H9 (cell line): ENCODE measurements at regions not wholly inside any gene's neighbourhood (a gene's known extent, or its start where the extent isn't known, plus 50 kb on each side); places are given as distances from the start of the nearest gene placed in this dataset.

ENCODE experiments used
- DNase-seq: peaks from one replicate; pipeline ENCODE4 v3.0.0-alpha.2; 2017
- H2AFZ ChIP-seq: one replicate; pipeline ENCODE4 v1.6.1; 2013; ENCODE audit warnings: mild to moderate bottlenecking, low read length, control low read depth, moderate library complexity
- H2AK5ac ChIP-seq: 2 replicates; pipeline ENCODE4 v1.6.1; 2013; ENCODE audit warnings: low read length, control low read depth, mixed read lengths; ENCODE audit not compliant: insufficient read length
- H2BK120ac ChIP-seq: one replicate; pipeline ENCODE4 v1.6.1; 2013; ENCODE audit warnings: low read depth, mild to moderate bottlenecking, low read length, control low read depth, inconsistent platforms; ENCODE audit not compliant: poor library complexity, severe bottlenecking
- H2BK12ac ChIP-seq: 2 replicates; pipeline ENCODE4 v1.6.1; 2013; ENCODE audit warnings: low read length, control low read depth, mixed read lengths, low read depth; ENCODE audit not compliant: insufficient read length
- H2BK15ac ChIP-seq: 2 replicates; pipeline ENCODE4 v1.6.1; 2013; ENCODE audit warnings: low read depth, low read length, control low read depth
- H2BK20ac ChIP-seq: one replicate; pipeline ENCODE4 v1.6.1; 2013; ENCODE audit warnings: low read depth, mild to moderate bottlenecking, low read length, control low read depth, inconsistent platforms; ENCODE audit not compliant: poor library complexity, severe bottlenecking
- H2BK5ac ChIP-seq: 2 replicates; pipeline ENCODE4 v1.6.1; 2013; ENCODE audit warnings: low read length, control low read depth, mixed read lengths; ENCODE audit not compliant: insufficient read length
- H3K14ac ChIP-seq: 2 replicates; pipeline ENCODE4 v1.6.1; 2013; ENCODE audit warnings: low read length, control low read depth; ENCODE audit not compliant: insufficient read depth
- H3K18ac ChIP-seq: 2 replicates; pipeline ENCODE4 v1.6.1; 2013; ENCODE audit warnings: low read depth, mild to moderate bottlenecking, mixed read lengths, low read length, control low read depth; ENCODE audit not compliant: insufficient read length
- H3K23ac ChIP-seq: 2 replicates; pipeline ENCODE4 v1.6.1; 2013; ENCODE audit warnings: low read length, control low read depth, mixed read lengths, low read depth; ENCODE audit not compliant: insufficient read length
- H3K23me2 ChIP-seq: 2 replicates; pipeline ENCODE4 v1.6.1; 2013; ENCODE audit warnings: low read depth, mild to moderate bottlenecking, mixed read lengths, low read length, control low read depth; ENCODE audit not compliant: insufficient read length, poor library complexity, severe bottlenecking
- H3K27ac ChIP-seq: 2 replicates; pipeline ENCODE4 v1.5.1; 2013; ENCODE audit warnings: low read length, control low read depth, mixed read lengths, low read depth; ENCODE audit not compliant: insufficient read length
- H3K27me3 ChIP-seq: 2 replicates; pipeline ENCODE4 v1.6.1; 2013; ENCODE audit warnings: low read length, control low read depth, inconsistent platforms; ENCODE audit not compliant: insufficient read depth
- H3K4ac ChIP-seq: 2 replicates; pipeline ENCODE4 v1.6.1; 2013; ENCODE audit warnings: low read depth, mild to moderate bottlenecking, control low read depth, inconsistent platforms, low read length, moderate library complexity
- H3K4me1 ChIP-seq: 2 replicates; pipeline ENCODE4 v1.6.1; 2013; ENCODE audit warnings: low read length, control low read depth, inconsistent platforms; ENCODE audit not compliant: insufficient read depth
- H3K4me2 ChIP-seq: 2 replicates; pipeline ENCODE4 v1.6.1; 2013; ENCODE audit warnings: low read length, control low read depth, mixed read lengths; ENCODE audit not compliant: insufficient read length, insufficient read depth
- H3K56ac ChIP-seq: 2 replicates; pipeline ENCODE4 v1.6.1; 2013; ENCODE audit warnings: low read depth, mild to moderate bottlenecking, mixed read lengths, low read length, control low read depth; ENCODE audit not compliant: insufficient read length
- H3K79me1 ChIP-seq: 2 replicates; pipeline ENCODE4 v1.6.1; 2013; ENCODE audit warnings: low read depth, mild to moderate bottlenecking, moderate library complexity, low read length, control low read depth, inconsistent platforms; ENCODE audit not compliant: insufficient read depth, poor library complexity, severe bottlenecking
- H3K79me2 ChIP-seq: 2 replicates; pipeline ENCODE4 v1.6.1; 2013; ENCODE audit warnings: low read length, control low read depth, inconsistent platforms; ENCODE audit not compliant: insufficient read depth
- H3K9ac ChIP-seq: 2 replicates; pipeline ENCODE4 v1.6.1; 2013; ENCODE audit warnings: low read length, control low read depth, mixed read lengths; ENCODE audit not compliant: insufficient read length; ENCODE audit errors: extremely low read depth
- H3K9me3 ChIP-seq: one replicate; pipeline ENCODE4 v1.6.1; 2013; ENCODE audit warnings: low read depth, low read length, inconsistent platforms; ENCODE audit not compliant: control insufficient read depth
- H3T11ph ChIP-seq: one replicate; pipeline ENCODE4 v1.6.1; 2013; ENCODE audit warnings: mild to moderate bottlenecking, low read length, control low read depth, inconsistent platforms
- H4K20me1 ChIP-seq: one replicate; pipeline ENCODE4 v1.6.1; 2013; ENCODE audit not compliant: control insufficient read depth, insufficient read length, insufficient read depth
- H4K5ac ChIP-seq: 2 replicates; pipeline ENCODE4 v1.6.1; 2013; ENCODE audit warnings: low read depth, mild to moderate bottlenecking, mixed read lengths, low read length, control low read depth; ENCODE audit not compliant: insufficient read length
- H4K8ac ChIP-seq: replicated peaks from 2 replicates; pipeline ENCODE4 v1.6.1; 2013; ENCODE audit warnings: low read length, control low read depth, mixed read lengths, low read depth; ENCODE audit not compliant: insufficient read length
- H4K91ac ChIP-seq: 2 replicates; pipeline ENCODE4 v1.6.1; 2013; ENCODE audit warnings: low read depth, mild to moderate bottlenecking, moderate library complexity, mixed read lengths, low read length, control low read depth; ENCODE audit not compliant: insufficient read length
- H3K27ac Mint-ChIP-seq, 3 experiments: 2 replicates in 2 of 3; 3 replicates in 1 of 3; pipeline ENCODE4 v1.8.0; 2020 to 2021; ENCODE audit warnings: mixed read lengths in 3 of 3, mild to moderate bottlenecking in 1 of 3, moderate library complexity in 1 of 3
- H3K27me3 Mint-ChIP-seq: 2 replicates; pipeline ENCODE4 v1.8.0; 2021; ENCODE audit warnings: low read depth, mild to moderate bottlenecking, moderate library complexity, mixed read lengths
- H3K36me3 Mint-ChIP-seq, 3 experiments: 2 replicates in 2 of 3; 3 replicates in 1 of 3; pipeline ENCODE4 v1.8.0; 2020 to 2021; ENCODE audit warnings: low read depth in 3 of 3, mixed read lengths in 3 of 3; ENCODE audit not compliant: insufficient read depth in 1 of 3
- H3K4me1 Mint-ChIP-seq, 2 experiments: 2 replicates each; pipeline ENCODE4 v1.8.0; 2020; ENCODE audit warnings: mixed read lengths in 2 of 2
- H3K4me3 Mint-ChIP-seq, 2 experiments: 2 replicates in 1 of 2; 3 replicates in 1 of 2; pipeline ENCODE4 v1.8.0; 2020 to 2021; ENCODE audit warnings: mild to moderate bottlenecking in 2 of 2, mixed read lengths in 2 of 2, moderate library complexity in 1 of 2
- H3K9me3 Mint-ChIP-seq, 2 experiments: 2 replicates in 1 of 2; 3 replicates in 1 of 2; pipeline ENCODE4 v1.8.0; 2020; ENCODE audit warnings: mild to moderate bottlenecking in 2 of 2, mixed read lengths in 2 of 2, moderate library complexity in 1 of 2
- WGBS: extraction: QIAGEN DNeasy Blood & Tissue Kit; methylation state at CpG from one replicate; pipeline ENCODE4 v1.1.7; 2013; ENCODE audit warnings: missing lambda C conversion rate, low lambda C conversion rate, mixed read lengths; ENCODE audit not compliant: insufficient read length; ENCODE audit errors: extremely low coverage; 5-methylcytosine and 5-hydroxymethylcytosine counted together
- TF ChIP-seq, protein P1 (sequence below): fragments of 200-600 bp; sonication (generic); conservative IDR thresholded peaks from 3 replicates; pipeline ENCODE4 v1.8.0; 2021; ENCODE audit warnings: antibody characterized with exemption, mild to moderate bottlenecking

GRCh38 chr11:19559746-19560145 is 152.9 kb upstream of the NAV2 start:
- Histone ChIP-seq H3K18ac (no peak overlapping the region), H4K8ac (no peak overlapping the region), H3K4ac (no peak overlapping the region), H4K91ac (no peak overlapping the region), H3K79me2 (no peaks in the 10 kb centered on the region), H4K20me1 (no peaks in the 10 kb centered on the region), H3K9me3 (no peaks in the 10 kb centered on the region), H3K79me1 (no peaks in the 10 kb centered on the region), H2AFZ (no peak overlapping the region), H3K4me1 (no peaks in the 10 kb centered on the region), H2AK5ac (no peak overlapping the region), H3K56ac (no peak overlapping the region), H3K14ac (no peak overlapping the region), H2BK15ac (no peak overlapping the region), H2BK5ac (no peak overlapping the region), H3K9ac (no peak overlapping the region), H2BK120ac (no peak overlapping the region), H3K27ac (no peak overlapping the region), H2BK12ac (no peak overlapping the region), H3K23ac (no peak overlapping the region), H3T11ph (no peak overlapping the region), H2BK20ac (no peak overlapping the region), H3K4me2 (no peak overlapping the region), H4K5ac (no peak overlapping the region), H3K23me2 (no peaks in the 10 kb centered on the region), H3K27me3 (no peaks in the 10 kb centered on the region)
- Mint-ChIP-seq H3K27me3 (peaks cover 3% of the 10 kb centered on the region), H3K9me3 (no peaks in the 10 kb centered on the region), H3K36me3 (no peaks in the 10 kb centered on the region; a peak in 1 of 7 replicates), H3K27ac (no peak overlapping the region), H3K4me3 (no peak overlapping the region), H3K4me1 (peaks cover 5 to 14% of the 10 kb centered on the region in 2 experiments)
- TF ChIP-seq, protein P1, sequence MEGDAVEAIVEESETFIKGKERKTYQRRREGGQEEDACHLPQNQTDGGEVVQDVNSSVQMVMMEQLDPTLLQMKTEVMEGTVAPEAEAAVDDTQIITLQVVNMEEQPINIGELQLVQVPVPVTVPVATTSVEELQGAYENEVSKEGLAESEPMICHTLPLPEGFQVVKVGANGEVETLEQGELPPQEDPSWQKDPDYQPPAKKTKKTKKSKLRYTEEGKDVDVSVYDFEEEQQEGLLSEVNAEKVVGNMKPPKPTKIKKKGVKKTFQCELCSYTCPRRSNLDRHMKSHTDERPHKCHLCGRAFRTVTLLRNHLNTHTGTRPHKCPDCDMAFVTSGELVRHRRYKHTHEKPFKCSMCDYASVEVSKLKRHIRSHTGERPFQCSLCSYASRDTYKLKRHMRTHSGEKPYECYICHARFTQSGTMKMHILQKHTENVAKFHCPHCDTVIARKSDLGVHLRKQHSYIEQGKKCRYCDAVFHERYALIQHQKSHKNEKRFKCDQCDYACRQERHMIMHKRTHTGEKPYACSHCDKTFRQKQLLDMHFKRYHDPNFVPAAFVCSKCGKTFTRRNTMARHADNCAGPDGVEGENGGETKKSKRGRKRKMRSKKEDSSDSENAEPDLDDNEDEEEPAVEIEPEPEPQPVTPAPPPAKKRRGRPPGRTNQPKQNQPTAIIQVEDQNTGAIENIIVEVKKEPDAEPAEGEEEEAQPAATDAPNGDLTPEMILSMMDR, result no peak
- WGBS, result no CpG with 5 or more reads among the region's 6 CpGs
- DNase-seq, result no peak
